Activated CD4-positive, alpha-beta T cell treated with anti-CD3 and anti-CD28 coated beads for 36 hours (primary cell): ENCODE measurements at regions not wholly inside any gene's neighbourhood (a gene's known extent, or its start where the extent isn't known, plus 50 kb on each side); places are given as distances from the start of the nearest gene placed in this dataset.

ENCODE experiments used
- ATAC-seq: fragments of 200-7000 bp; cut with Tn5 transposase; one replicate; pipeline ENCODE4 v1.10.0; 2021; ENCODE audit warnings: mild to moderate bottlenecking, moderate library complexity
- CTCF ChIA-PET: fragments of 350-600 bp; sonication (Branson Sonifier 250); formaldehyde crosslinking; loops from one replicate; lab custom pipeline; 2021; ENCODE audit warnings: antibody characterized with exemption; lab: Charles Lee
- POLR2A ChIA-PET: fragments of 350-600 bp; sonication (Branson Sonifier 250); formaldehyde crosslinking; loops from one replicate; lab custom pipeline; 2021; ENCODE audit warnings: antibody characterized with exemption, inconsistent platforms; lab: Charles Lee
- DNase-seq: peaks from one replicate; pipeline ENCODE4 v3.0.0-alpha.2; 2020
- H3K27ac Mint-ChIP-seq: one replicate; pipeline ENCODE4 v1.8.0; 2021; ENCODE audit warnings: mixed read lengths
- H3K27me3 Mint-ChIP-seq: one replicate; pipeline ENCODE4 v1.8.0; 2021; ENCODE audit warnings: mixed read lengths
- H3K36me3 Mint-ChIP-seq: one replicate; pipeline ENCODE4 v1.8.0; 2021; ENCODE audit warnings: low read depth, mixed read lengths
- H3K4me1 Mint-ChIP-seq: one replicate; pipeline ENCODE4 v1.8.0; 2021; ENCODE audit warnings: mixed read lengths
- H3K4me3 Mint-ChIP-seq: one replicate; pipeline ENCODE4 v1.8.0; 2021; ENCODE audit warnings: mild to moderate bottlenecking, moderate library complexity, mixed read lengths
- H3K9me3 Mint-ChIP-seq: one replicate; pipeline ENCODE4 v1.8.0; 2021; ENCODE audit warnings: low read depth, mixed read lengths
- intact Hi-C, 2 experiments: fragments of 100-400 bp; cut with DNase I in 1 of 2; cut with micrococcal nuclease in 1 of 2; formaldehyde crosslinking; loops; one replicate each; pipeline versions ENCODE4 v1.14.2 to v1.15.1; 2022 to 2024; cut with DNase I, micrococcal nuclease

- no peaks in the 10 kb centered on the region for H3K36me3 Mint-ChIP-seq
- H3K9me3 Mint-ChIP-seq = no peaks in the 10 kb centered on the region
- ATAC-seq = no peak
- CTCF ChIA-PET = no interaction called here
- H3K27me3 Mint-ChIP-seq = no peaks in the 10 kb centered on the region
- intact Hi-C loops = no loop called here
- H3K4me3 Mint-ChIP-seq = no peak overlapping the region
- no peaks in the 10 kb centered on the region for H3K4me1 Mint-ChIP-seq
- no peak for DNase-seq
- POLR2A ChIA-PET = no interaction called here
- H3K27ac Mint-ChIP-seq = no peak overlapping the region
Measured at GRCh38 chr20:11234608-11235007, 560.8 kb upstream of the JAG1 start.

DNA sequence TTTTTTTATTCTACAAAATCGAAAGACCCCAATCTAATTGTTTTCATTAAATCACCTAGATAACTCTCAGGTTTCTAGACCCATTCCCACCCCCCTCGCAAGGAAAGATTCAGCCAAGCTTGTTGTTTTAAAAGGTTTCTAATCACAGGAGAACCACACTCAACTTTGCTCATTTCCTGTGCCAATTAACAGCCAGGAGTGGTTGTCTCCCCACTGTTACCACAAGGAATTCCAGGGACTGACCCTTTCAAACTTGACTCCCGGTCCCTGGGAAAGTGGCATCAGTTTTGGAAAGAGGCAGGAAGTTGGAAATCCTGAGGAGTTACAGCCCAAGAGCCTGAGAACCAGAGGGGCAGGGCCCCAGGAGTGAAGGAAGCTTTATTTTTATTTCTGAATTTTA lies 561.3 kb upstream of the JAG1 start:
- H3K9me3 Mint-ChIP-seq = no peaks in the 10 kb centered on the region
- H3K36me3 Mint-ChIP-seq = no peaks in the 10 kb centered on the region
- CTCF ChIA-PET = no interaction called here
- no peak overlapping the region for H3K27ac Mint-ChIP-seq
- DNase-seq (no peak), ATAC-seq (no peak)
- no peaks in the 10 kb centered on the region for H3K4me1 Mint-ChIP-seq
- POLR2A ChIA-PET = no interaction called here
- H3K27me3 Mint-ChIP-seq = no peaks in the 10 kb centered on the region
- H3K4me3 Mint-ChIP-seq = no peak overlapping the region
- intact Hi-C loops = no loop called here

DNA sequence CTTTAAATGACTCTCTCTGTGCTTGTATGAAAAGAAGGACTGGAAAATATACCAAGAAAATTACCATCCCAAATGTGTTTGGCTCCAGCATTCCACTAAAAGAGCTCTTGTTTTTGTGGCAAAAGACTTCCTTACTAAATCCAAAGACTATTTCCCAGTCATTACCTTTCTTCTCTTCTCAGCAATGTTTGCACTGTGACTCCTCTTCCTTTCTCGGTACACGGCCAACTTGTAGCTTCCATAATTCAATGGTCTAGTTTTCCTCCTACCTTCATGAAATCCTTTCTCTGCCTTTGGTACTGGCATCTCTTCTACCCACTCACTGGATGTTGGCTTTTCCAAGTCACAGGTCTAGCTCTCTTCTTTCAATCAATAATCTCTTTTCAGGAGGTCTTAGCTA lies 568.5 kb upstream of the JAG1 start:
- Mint-ChIP-seq H3K9me3 (no peaks in the 10 kb centered on the region), H3K27me3 (peaks cover 2% of the 10 kb centered on the region), H3K4me1 (no peaks in the 10 kb centered on the region), H3K27ac (no peak overlapping the region), H3K36me3 (no peaks in the 10 kb centered on the region), H3K4me3 (no peak overlapping the region)
- ATAC-seq = no peak
- no peak for DNase-seq
- POLR2A ChIA-PET = no interaction called here
- CTCF ChIA-PET = interaction anchor here (0.6 to 0.9 kb wide), 2 partner anchors 24 to 758 kb away, joined by 3 read pairs; no protein-coding TSS in a partner anchor
- intact Hi-C loops = no loop called here

GRCh38 chr20:11245431-11245830 lies 571.6 kb upstream of the JAG1 start:
- Mint-ChIP-seq H3K4me3 (no peak overlapping the region), H3K4me1 (no peaks in the 10 kb centered on the region), H3K27ac (no peak overlapping the region), H3K36me3 (no peaks in the 10 kb centered on the region), H3K27me3 (peaks cover 2% of the 10 kb centered on the region), H3K9me3 (peaks cover 2% of the 10 kb centered on the region)
- no peak for ATAC-seq
- intact Hi-C loops = no loop called here
- no peak for DNase-seq
- ChIA-PET CTCF (interaction anchor here (0.7 kb wide), 1 partner anchor 834 kb away, joined by 3 read pairs; no protein-coding TSS in a partner anchor), POLR2A (no interaction called here)

DNA sequence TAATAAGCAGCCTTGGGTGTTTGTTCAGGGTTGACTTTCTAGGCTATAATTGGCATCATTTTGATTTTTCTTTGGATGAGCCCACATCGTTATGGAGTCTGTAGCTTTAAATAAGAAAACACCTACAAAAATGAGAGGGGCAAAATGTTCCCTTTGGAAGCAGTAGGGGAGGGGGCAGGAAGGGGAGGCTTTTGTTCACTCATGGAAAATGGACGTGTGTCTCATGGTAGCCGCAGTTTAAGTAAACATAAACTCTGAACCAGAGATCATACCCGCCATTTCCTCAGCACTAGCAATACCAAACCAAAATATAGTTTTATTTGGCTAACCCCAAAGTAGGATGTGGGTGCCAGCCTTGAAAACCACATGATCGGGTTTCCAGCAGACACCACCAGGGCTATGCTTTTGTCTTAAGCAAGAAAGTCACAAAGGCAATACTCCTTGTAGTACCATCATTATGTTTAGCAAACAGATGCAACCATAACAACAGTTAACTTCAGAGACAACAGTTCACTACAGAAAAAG lies 572.5 kb upstream of the JAG1 start:
- peaks cover 2% of the 10 kb centered on the region for H3K27me3 Mint-ChIP-seq
- H3K4me1 Mint-ChIP-seq = no peaks in the 10 kb centered on the region
- ATAC-seq = no peak
- DNase-seq = no peak
- intact Hi-C loops = no loop called here
- no peaks in the 10 kb centered on the region for H3K36me3 Mint-ChIP-seq
- ChIA-PET CTCF (no interaction called here), POLR2A (no interaction called here)
- no peak overlapping the region for H3K4me3 Mint-ChIP-seq
- H3K27ac Mint-ChIP-seq = no peak overlapping the region
- peaks cover 2% of the 10 kb centered on the region for H3K9me3 Mint-ChIP-seq

GRCh38 chr20:11247046-11248010 lies 573.5 kb upstream of the JAG1 start:
- POLR2A ChIA-PET = no interaction called here
- Mint-ChIP-seq H3K4me3 (no peak overlapping the region), H3K9me3 (peaks cover 2% of the 10 kb centered on the region), H3K36me3 (no peaks in the 10 kb centered on the region), H3K27me3 (peaks cover 2% of the 10 kb centered on the region), H3K27ac (no peak overlapping the region), H3K4me1 (no peaks in the 10 kb centered on the region)
- ATAC-seq = no peak
- CTCF ChIA-PET = no interaction called here
- DNase-seq = no peak
- intact Hi-C loops = no loop called here

- Mint-ChIP-seq H3K27me3 (peaks cover 2% of the 10 kb centered on the region), H3K4me3 (no peak overlapping the region), H3K36me3 (no peaks in the 10 kb centered on the region), H3K4me1 (no peaks in the 10 kb centered on the region), H3K27ac (no peak overlapping the region), H3K9me3 (peaks cover 2% of the 10 kb centered on the region)
- DNase-seq (no peak), ATAC-seq (no peak)
- intact Hi-C loops = no loop called here
- POLR2A ChIA-PET = no interaction called here
- CTCF ChIA-PET = no interaction called here
Measured at GRCh38 chr20:11248011-11248409, 574.2 kb upstream of the JAG1 start.

DNA sequence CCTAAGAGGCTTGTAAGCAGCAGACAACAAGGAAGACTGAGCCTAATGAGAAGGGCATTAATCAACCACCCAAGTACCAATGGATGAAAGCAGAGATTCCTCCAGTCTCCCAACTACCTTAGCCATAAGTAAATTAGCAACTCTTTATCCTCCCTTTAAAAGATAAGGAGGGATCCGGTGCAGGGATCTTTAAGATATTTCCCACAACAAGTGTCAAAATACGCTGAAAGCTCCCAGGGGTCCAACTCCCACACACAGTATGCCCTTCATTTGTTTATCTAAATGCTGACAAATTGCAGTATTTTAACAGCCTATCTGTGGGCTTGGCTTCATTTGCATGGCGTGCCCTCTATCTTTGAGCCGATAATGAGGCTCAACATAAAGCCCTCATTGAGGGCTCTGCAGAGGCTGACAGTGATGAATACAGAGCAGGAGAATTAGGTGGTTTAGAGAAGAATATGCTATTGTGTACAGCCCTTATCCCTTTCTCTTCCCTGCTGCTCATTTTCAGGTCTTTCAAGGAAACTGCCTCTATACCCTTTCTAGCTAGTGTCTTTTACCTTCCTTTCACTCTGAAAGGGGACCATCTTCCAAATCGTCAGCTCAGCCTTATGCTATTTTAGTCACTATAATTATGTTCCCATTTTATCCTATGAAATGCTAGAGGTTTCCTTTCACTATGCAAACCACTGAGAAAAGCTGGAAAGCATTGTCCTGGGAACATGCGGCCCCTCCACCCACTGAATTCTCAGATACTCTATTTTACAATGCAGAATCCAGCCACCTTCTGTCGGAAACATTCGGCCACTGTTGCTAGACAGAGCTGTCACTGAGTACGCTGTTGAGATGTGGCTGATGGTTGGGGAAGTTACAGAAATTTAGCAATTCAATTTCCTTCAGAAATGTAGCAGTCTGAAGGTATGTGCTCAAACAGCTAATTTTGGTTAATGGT lies 575.2 kb upstream of the JAG1 start:
- no peak for DNase-seq
- ATAC-seq = no peak
- Mint-ChIP-seq H3K27ac (no peak overlapping the region), H3K9me3 (peaks cover 2% of the 10 kb centered on the region), H3K4me3 (no peak overlapping the region), H3K36me3 (no peaks in the 10 kb centered on the region), H3K4me1 (no peaks in the 10 kb centered on the region), H3K27me3 (peaks cover 1% of the 10 kb centered on the region)
- ChIA-PET CTCF (interaction anchor here (1.0 kb wide), 1 partner anchor 12 kb away, joined by 5 read pairs; no protein-coding TSS in a partner anchor), POLR2A (no interaction called here)
- intact Hi-C loops = no loop called here

DNA sequence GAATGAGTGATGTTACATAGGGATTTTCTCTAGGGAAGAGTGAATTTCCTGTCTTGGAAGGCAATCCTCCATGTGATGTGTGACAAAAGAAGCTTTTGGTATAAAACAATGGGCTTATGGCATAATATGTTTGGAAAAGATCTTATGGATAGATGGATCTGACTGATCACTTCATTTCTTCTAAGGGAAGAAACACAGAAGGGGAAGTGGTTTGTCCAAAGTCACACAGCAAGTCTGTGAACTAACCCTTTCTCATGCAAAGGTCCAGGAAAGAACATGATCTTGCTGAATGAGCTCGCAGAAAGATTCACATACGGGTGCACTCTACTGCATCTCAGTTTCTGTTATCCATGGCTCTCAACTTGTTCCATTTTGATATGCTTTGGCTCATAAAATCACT lies 575.9 kb upstream of the JAG1 start:
- intact Hi-C loops = no loop called here
- DNase-seq = no peak
- ChIA-PET POLR2A (no interaction called here), CTCF (interaction anchor here (1.0 kb wide), 1 partner anchor 12 kb away, joined by 5 read pairs; no protein-coding TSS in a partner anchor)
- Mint-ChIP-seq H3K36me3 (no peaks in the 10 kb centered on the region), H3K27me3 (no peaks in the 10 kb centered on the region), H3K9me3 (peaks cover 2% of the 10 kb centered on the region), H3K4me3 (no peak overlapping the region), H3K27ac (no peak overlapping the region), H3K4me1 (no peaks in the 10 kb centered on the region)
- no peak for ATAC-seq

- ChIA-PET POLR2A (no interaction called here), CTCF (no interaction called here)
- Mint-ChIP-seq H3K4me3 (no peak overlapping the region), H3K27ac (no peak overlapping the region), H3K4me1 (no peaks in the 10 kb centered on the region), H3K27me3 (no peaks in the 10 kb centered on the region), H3K9me3 (peaks cover 10% of the 10 kb centered on the region), H3K36me3 (no peaks in the 10 kb centered on the region)
- DNase-seq (no peak), ATAC-seq (no peak)
- intact Hi-C loops = no loop called here
Measured at GRCh38 chr20:11252447-11252846, 578.6 kb upstream of the JAG1 start.

DNA sequence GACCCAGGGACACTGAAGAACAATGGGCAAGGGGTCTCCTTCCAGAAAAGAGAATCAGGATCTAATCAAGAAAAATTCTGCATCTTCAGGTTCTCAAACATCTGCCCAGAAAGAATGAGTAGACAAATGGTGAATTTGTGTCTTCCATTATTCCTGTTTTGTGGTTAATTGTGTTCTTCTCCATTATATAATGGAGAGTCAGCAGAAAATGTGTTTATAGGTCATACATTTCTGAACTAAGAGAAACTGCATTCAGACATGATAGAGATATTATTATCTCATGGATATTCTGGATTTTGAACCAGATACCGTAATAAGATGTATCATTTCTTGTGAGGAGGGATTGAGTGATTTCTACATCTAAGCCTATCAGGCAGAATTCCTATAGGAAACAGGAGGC lies 581.7 kb upstream of the JAG1 start:
- Mint-ChIP-seq H3K9me3 (peaks cover 15% of the 10 kb centered on the region), H3K4me1 (no peaks in the 10 kb centered on the region), H3K36me3 (no peaks in the 10 kb centered on the region), H3K27me3 (no peaks in the 10 kb centered on the region), H3K27ac (no peak overlapping the region), H3K4me3 (no peak overlapping the region)
- CTCF ChIA-PET = no interaction called here
- POLR2A ChIA-PET = no interaction called here
- no peak for ATAC-seq
- no peak for DNase-seq
- intact Hi-C loops = no loop called here
